ENCODE measurements at regions not wholly inside any gene's neighbourhood (a gene's known extent, or its start where the extent isn't known, plus 50 kb on each side); places are given as distances from the start of the nearest gene placed in this dataset.

GRCh38 chr21:38556390-38556789, 58.1 kb upstream of the ERG start:
- peaks cover 78% of the 10 kb centered on the region for H3K27me3 ChIP-seq (ENCODE audit: control insufficient read depth, insufficient read depth, low read length)
- no peaks in the 10 kb centered on the region for H3K4me1 ChIP-seq (ENCODE audit: control insufficient read depth, insufficient read depth, low read length)
- H3K9me3 ChIP-seq (replicated peaks; ENCODE audit: low read length), result no peaks in the 10 kb centered on the region
- no peak overlapping the region for H3K4me3 ChIP-seq (ENCODE audit: low read length)
- H3K4me2 ChIP-seq (ENCODE audit: low read length), result no peak overlapping the region
- no peak overlapping the region for H3K9ac ChIP-seq (ENCODE audit: low read depth, low read length)
- no peaks in the 10 kb centered on the region for H3K36me3 ChIP-seq (ENCODE audit: insufficient read depth, low read length)

GRCh38 chr21:38561205-38561604, 62.9 kb upstream of the ERG start:
- Histone ChIP-seq H3K27me3 (ENCODE audit: control insufficient read depth, insufficient read depth, low read length) (peaks cover 84% of the 10 kb centered on the region), H3K4me3 (ENCODE audit: low read length) (no peak overlapping the region), H3K9ac (ENCODE audit: low read depth, low read length) (no peak overlapping the region), H3K4me1 (ENCODE audit: control insufficient read depth, insufficient read depth, low read length) (no peaks in the 10 kb centered on the region), H3K36me3 (ENCODE audit: insufficient read depth, low read length) (no peaks in the 10 kb centered on the region), H3K9me3 (replicated peaks; ENCODE audit: low read length) (no peaks in the 10 kb centered on the region), H3K4me2 (ENCODE audit: low read length) (no peak overlapping the region)

- no peaks in the 10 kb centered on the region for H3K9me3 ChIP-seq (replicated peaks; ENCODE audit: low read length)
- H3K4me1 ChIP-seq (ENCODE audit: control insufficient read depth, insufficient read depth, low read length), result no peaks in the 10 kb centered on the region
- no peaks in the 10 kb centered on the region for H3K36me3 ChIP-seq (ENCODE audit: insufficient read depth, low read length)
- H3K9ac ChIP-seq (ENCODE audit: low read depth, low read length), result no peak overlapping the region
- no peak overlapping the region for H3K4me2 ChIP-seq (ENCODE audit: low read length)
- H3K4me3 ChIP-seq (ENCODE audit: low read length), result no peak overlapping the region
- H3K27me3 ChIP-seq (ENCODE audit: control insufficient read depth, insufficient read depth, low read length), result peaks cover 84% of the 10 kb centered on the region
Observed at GRCh38 chr21:38561613-38562581, 63.6 kb upstream of the ERG start.

- Histone ChIP-seq H3K9me3 (replicated peaks; ENCODE audit: low read length) (no peaks in the 10 kb centered on the region), H3K4me3 (ENCODE audit: low read length) (peak overlapping the region; percentile 18), H3K4me1 (ENCODE audit: control insufficient read depth, insufficient read depth, low read length) (peaks cover 5% of the 10 kb centered on the region), H3K27me3 (ENCODE audit: control insufficient read depth, insufficient read depth, low read length) (peaks cover 87% of the 10 kb centered on the region), H3K4me2 (ENCODE audit: low read length) (peak overlapping the region; percentile 76), H3K9ac (ENCODE audit: low read depth, low read length) (no peak overlapping the region), H3K36me3 (ENCODE audit: insufficient read depth, low read length) (no peaks in the 10 kb centered on the region)
Observed at GRCh38 chr21:38567335-38567969, 69.2 kb upstream of the ERG start.

- H3K4me1 ChIP-seq (ENCODE audit: control insufficient read depth, insufficient read depth, low read length), result peaks cover 5% of the 10 kb centered on the region
- H3K9ac ChIP-seq (ENCODE audit: low read depth, low read length), result no peak overlapping the region
- peak overlapping the region; percentile 18 for H3K4me3 ChIP-seq (ENCODE audit: low read length)
- no peaks in the 10 kb centered on the region for H3K36me3 ChIP-seq (ENCODE audit: insufficient read depth, low read length)
- peaks cover 82% of the 10 kb centered on the region for H3K27me3 ChIP-seq (ENCODE audit: control insufficient read depth, insufficient read depth, low read length)
- peak overlapping the region; percentile 76 for H3K4me2 ChIP-seq (ENCODE audit: low read length)
- H3K9me3 ChIP-seq (replicated peaks; ENCODE audit: low read length), result no peaks in the 10 kb centered on the region
Observed at GRCh38 chr21:38567970-38568360, 69.7 kb upstream of the ERG start.

- H3K27me3 ChIP-seq (ENCODE audit: control insufficient read depth, insufficient read depth, low read length), result peaks cover 77% of the 10 kb centered on the region
- no peak overlapping the region for H3K9ac ChIP-seq (ENCODE audit: low read depth, low read length)
- H3K36me3 ChIP-seq (ENCODE audit: insufficient read depth, low read length), result no peaks in the 10 kb centered on the region
- no peaks in the 10 kb centered on the region for H3K9me3 ChIP-seq (replicated peaks; ENCODE audit: low read length)
- H3K4me3 ChIP-seq (ENCODE audit: low read length), result no peak overlapping the region
- peaks cover 5% of the 10 kb centered on the region for H3K4me1 ChIP-seq (ENCODE audit: control insufficient read depth, insufficient read depth, low read length)
- no peak overlapping the region for H3K4me2 ChIP-seq (ENCODE audit: low read length)
Observed at GRCh38 chr21:38569733-38570132, 71.5 kb upstream of the ERG start.

- Histone ChIP-seq H3K4me2 (ENCODE audit: low read length) (no peak overlapping the region), H3K27me3 (ENCODE audit: control insufficient read depth, insufficient read depth, low read length) (peaks cover 77% of the 10 kb centered on the region), H3K4me1 (ENCODE audit: control insufficient read depth, insufficient read depth, low read length) (peaks cover 5% of the 10 kb centered on the region), H3K9ac (ENCODE audit: low read depth, low read length) (no peak overlapping the region), H3K9me3 (replicated peaks; ENCODE audit: low read length) (no peaks in the 10 kb centered on the region), H3K36me3 (ENCODE audit: insufficient read depth, low read length) (no peaks in the 10 kb centered on the region), H3K4me3 (ENCODE audit: low read length) (no peak overlapping the region)
Observed at GRCh38 chr21:38570596-38570995, 72.3 kb upstream of the ERG start.

- Histone ChIP-seq H3K4me2 (ENCODE audit: low read length) (no peak overlapping the region), H3K4me1 (ENCODE audit: control insufficient read depth, insufficient read depth, low read length) (no peaks in the 10 kb centered on the region), H3K9ac (ENCODE audit: low read depth, low read length) (no peak overlapping the region), H3K9me3 (replicated peaks; ENCODE audit: low read length) (no peaks in the 10 kb centered on the region), H3K4me3 (ENCODE audit: low read length) (no peak overlapping the region), H3K27me3 (ENCODE audit: control insufficient read depth, insufficient read depth, low read length) (peaks cover 69% of the 10 kb centered on the region), H3K36me3 (ENCODE audit: insufficient read depth, low read length) (no peaks in the 10 kb centered on the region)
Observed at GRCh38 chr21:38574895-38575575, 76.8 kb upstream of the ERG start.

GRCh38 chr21:38577887-38578286, 79.6 kb upstream of the ERG start:
- Histone ChIP-seq H3K27me3 (ENCODE audit: control insufficient read depth, insufficient read depth, low read length) (peaks cover 73% of the 10 kb centered on the region), H3K4me2 (ENCODE audit: low read length) (no peak overlapping the region), H3K4me3 (ENCODE audit: low read length) (no peak overlapping the region), H3K4me1 (ENCODE audit: control insufficient read depth, insufficient read depth, low read length) (no peaks in the 10 kb centered on the region), H3K36me3 (ENCODE audit: insufficient read depth, low read length) (no peaks in the 10 kb centered on the region), H3K9me3 (replicated peaks; ENCODE audit: low read length) (no peaks in the 10 kb centered on the region), H3K9ac (ENCODE audit: low read depth, low read length) (no peak overlapping the region)

GRCh38 chr21:38590449-38591217, 92.4 kb upstream of the ERG start:
- Histone ChIP-seq H3K9me3 (replicated peaks; ENCODE audit: low read length) (no peaks in the 10 kb centered on the region), H3K36me3 (ENCODE audit: insufficient read depth, low read length) (no peaks in the 10 kb centered on the region), H3K27me3 (ENCODE audit: control insufficient read depth, insufficient read depth, low read length) (peaks cover 80% of the 10 kb centered on the region), H3K9ac (ENCODE audit: low read depth, low read length) (no peak overlapping the region), H3K4me3 (ENCODE audit: low read length) (no peak overlapping the region), H3K4me1 (ENCODE audit: control insufficient read depth, insufficient read depth, low read length) (no peaks in the 10 kb centered on the region), H3K4me2 (ENCODE audit: low read length) (no peak overlapping the region)

GRCh38 chr21:38591218-38591537, 92.9 kb upstream of the ERG start:
- Histone ChIP-seq H3K36me3 (ENCODE audit: insufficient read depth, low read length) (no peaks in the 10 kb centered on the region), H3K9me3 (replicated peaks; ENCODE audit: low read length) (no peaks in the 10 kb centered on the region), H3K27me3 (ENCODE audit: control insufficient read depth, insufficient read depth, low read length) (peaks cover 79% of the 10 kb centered on the region), H3K9ac (ENCODE audit: low read depth, low read length) (no peak overlapping the region), H3K4me2 (ENCODE audit: low read length) (no peak overlapping the region), H3K4me3 (ENCODE audit: low read length) (no peak overlapping the region), H3K4me1 (ENCODE audit: control insufficient read depth, insufficient read depth, low read length) (no peaks in the 10 kb centered on the region)
